K562 (cell line): ENCODE measurements at regions not wholly inside any gene's neighbourhood (a gene's known extent, or its start where the extent isn't known, plus 50 kb on each side); places are given as distances from the start of the nearest gene placed in this dataset.

Source experiments
- E2F4 ChIP-seq: sonication (generic); formaldehyde crosslinking; IDR thresholded peaks from 2 replicates; pipeline ENCODE4 v1.8.0; 2022; ENCODE audit warnings: mild to moderate bottlenecking, low read depth, missing genetic modification reagents
- JUN ChIP-seq, 2 experiments: sonication (generic) in 1 of 2; formaldehyde crosslinking in 1 of 2; IDR thresholded peaks; 2 replicates each; pipeline versions ENCODE4 v1.6.1 to v1.8.0; 2012 to 2022; ENCODE audit warnings: borderline replicate concordance in 2 of 2, mild to moderate bottlenecking in 2 of 2, improper control_type of control experiment in 1 of 2, low read depth in 1 of 2, low read length in 1 of 2, missing genetic modification reagents in 1 of 2
- PHTF2 ChIP-seq: fragments of 250-450 bp; sonication (Bioruptor Pico); IDR thresholded peaks from 2 replicates; pipeline ENCODE4 v1.5.0; 2021; ENCODE audit warnings: mild to moderate bottlenecking
- RAD51 ChIP-seq: fragments of 450-650 bp; IDR thresholded peaks from 2 replicates; pipeline ENCODE4 v1.7.1; 2016; ENCODE audit warnings: low read depth, mild to moderate bottlenecking, borderline replicate concordance
- RCOR1 ChIP-seq, 2 experiments: IDR thresholded peaks; 2 replicates each; pipeline ENCODE4 v1.6.1; 2012; ENCODE audit warnings: low read depth in 2 of 2, low read length in 2 of 2, borderline replicate concordance in 1 of 2, improper control_type of control experiment in 1 of 2
- REST ChIP-seq, 2 experiments: fragments of 450-650 bp; formaldehyde crosslinking in 1 of 2; IDR thresholded peaks; 2 replicates each; pipeline versions ENCODE4 v1.4.0 to v1.6.1; 2014 to 2020; ENCODE audit warnings: mild to moderate bottlenecking in 2 of 2, borderline replicate concordance in 1 of 2, low read depth in 1 of 2

GRCh38 chr2:12363569-12363968, 353.2 kb upstream of the TRIB2 start:
- TF ChIP-seq RCOR1 (IDR thresholded peaks at IDR 0.05; ENCODE audit: borderline replicate concordance in 1 of 2, low read depth in 2 of 2, low read length in 2 of 2) (no peak), JUN (IDR thresholded peaks at IDR 0.05; ENCODE audit: borderline replicate concordance, low read depth, low read length) (no peak), JUN (CRISPR knock-in tag; IDR thresholded peaks at IDR 0.05; ENCODE audit: borderline replicate concordance) (no peak), RAD51 (no peak), REST (IDR thresholded peaks at IDR 0.05; ENCODE audit: borderline replicate concordance) (no peak), REST (CRISPR knock-in tag; IDR thresholded peaks at IDR 0.05; ENCODE audit: low read depth) (no peak), E2F4 (no peak), PHTF2 (CRISPR knock-in tag) (no peak)
